Astrocyte of the spinal cord (primary cell): ENCODE measurements at regions not wholly inside any gene's neighbourhood (a gene's known extent, or its start where the extent isn't known, plus 50 kb on each side); places are given as distances from the start of the nearest gene placed in this dataset.

Source experiments
- DNase-seq: peaks from one replicate; pipeline ENCODE4 v3.0.0; 2011; ENCODE audit warnings: low read depth, low spot score
- H3K4me3 ChIP-seq: 2 replicates; pipeline ENCODE4 v1.5.1; 2011; ENCODE audit warnings: low read depth, mild to moderate bottlenecking, low read length, moderate library complexity
- CTCF ChIP-seq: IDR thresholded peaks from 2 replicates; pipeline ENCODE4 v1.5.1; 2012; ENCODE audit warnings: low read depth, mild to moderate bottlenecking, low read length, inconsistent platforms
- in situ Hi-C: cut with HindIII; loops from 2 replicates; pipeline ENCODE4 v1.10.0; 2017; ENCODE audit warnings: low sequenced_read_pairs

DNA sequence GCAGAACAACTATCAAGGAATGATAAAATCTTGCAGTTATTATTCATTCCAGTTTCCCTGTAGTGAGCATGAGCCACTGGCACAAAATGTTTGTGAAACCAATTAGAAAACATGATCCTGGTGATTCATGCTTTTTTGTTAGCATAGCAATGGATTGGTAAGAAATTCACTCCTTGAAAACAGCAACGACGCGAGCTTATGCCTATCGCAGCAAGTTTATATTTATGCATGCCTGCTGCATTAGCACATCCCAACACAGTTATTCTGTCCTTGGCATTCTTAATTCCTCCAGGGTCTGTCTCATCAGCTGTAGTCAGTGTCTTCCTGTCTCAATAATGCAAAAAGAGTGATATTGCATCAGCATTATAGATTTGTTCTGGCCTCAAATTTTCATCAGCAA, 975.9 kb downstream of the STIM2 start:
- in situ Hi-C loops = no loop called here
- DNase-seq = peak; percentile 4
- H3K4me3 ChIP-seq = no peak overlapping the region
- no peak for TF ChIP-seq CTCF

DNA sequence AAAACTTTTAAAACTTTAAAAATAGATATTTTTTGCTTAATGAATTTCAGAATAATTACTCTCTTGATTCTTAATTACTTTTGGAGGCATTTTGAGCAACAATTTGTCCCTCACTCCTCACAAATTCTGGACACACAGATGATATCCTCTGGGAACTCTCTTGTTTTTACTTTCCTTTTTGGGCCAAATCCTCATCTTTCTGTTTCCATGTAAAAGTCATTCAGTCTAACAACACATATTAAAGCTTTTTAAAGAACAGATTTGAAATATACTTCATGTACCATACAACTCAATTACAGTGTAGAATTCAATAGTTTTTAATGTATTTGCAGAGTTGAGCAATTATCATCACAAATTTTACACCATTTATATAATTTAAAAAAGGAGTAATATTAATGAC, 983.1 kb downstream of the STIM2 start:
- DNase-seq = no peak
- no peak for TF ChIP-seq CTCF
- in situ Hi-C loops = no loop called here
- H3K4me3 ChIP-seq = no peak overlapping the region

- DNase-seq = no peak
- in situ Hi-C loops = no loop called here
- TF ChIP-seq CTCF = no peak
- no peak overlapping the region for H3K4me3 ChIP-seq
Observed at GRCh38 chr4:27844376-27844775, 983.7 kb downstream of the STIM2 start.

DNA sequence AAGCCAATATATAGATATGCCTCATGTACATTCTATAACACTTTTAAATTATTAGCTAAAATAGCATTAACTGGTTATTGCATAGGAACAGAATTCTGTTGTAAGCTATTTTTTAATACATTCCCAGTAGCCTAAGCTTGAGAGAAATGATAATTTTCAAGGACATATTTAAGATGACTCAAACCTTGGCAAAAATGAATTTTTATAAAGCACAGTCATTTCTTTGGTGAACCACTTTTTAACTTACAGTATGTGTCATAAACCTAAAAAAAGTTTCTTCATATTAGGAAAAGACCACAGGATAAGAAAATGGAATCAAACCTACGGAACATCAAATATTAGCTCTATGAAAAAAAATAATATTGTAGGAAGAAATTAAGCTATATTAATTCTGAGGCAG, 986.3 kb downstream of the STIM2 start:
- no peak overlapping the region for H3K4me3 ChIP-seq
- in situ Hi-C loops = no loop called here
- TF ChIP-seq CTCF = no peak
- no peak for DNase-seq

GRCh38 chr4:27861381-27861787, 1000.7 kb downstream of the STIM2 start:
- no peak overlapping the region for H3K4me3 ChIP-seq
- peak; percentile 51 for TF ChIP-seq CTCF
- in situ Hi-C loops = no loop called here
- DNase-seq = peak; percentile 44

DNA sequence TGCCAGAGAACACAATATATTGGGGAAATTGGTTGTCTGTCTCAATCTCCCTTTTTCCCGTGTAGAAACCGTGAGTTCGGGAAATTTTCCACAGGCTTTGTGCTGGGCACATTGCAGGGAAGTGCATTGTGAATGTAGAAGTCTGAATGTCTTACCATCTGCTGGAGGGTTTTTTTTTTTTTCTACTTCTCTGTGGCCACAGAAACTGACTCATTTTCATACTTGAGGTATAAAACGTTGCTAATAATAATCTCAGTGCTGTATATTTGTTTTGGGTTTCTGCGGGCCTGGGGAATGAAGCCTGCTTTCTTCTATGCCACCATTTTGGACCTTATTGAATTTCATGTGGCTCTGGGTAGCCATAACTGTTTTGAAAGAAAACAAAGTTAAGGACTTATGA, 1001.2 kb downstream of the STIM2 start:
- TF ChIP-seq CTCF = no peak
- DNase-seq = peak; percentile 66
- in situ Hi-C loops = no loop called here
- H3K4me3 ChIP-seq = no peak overlapping the region

DNA sequence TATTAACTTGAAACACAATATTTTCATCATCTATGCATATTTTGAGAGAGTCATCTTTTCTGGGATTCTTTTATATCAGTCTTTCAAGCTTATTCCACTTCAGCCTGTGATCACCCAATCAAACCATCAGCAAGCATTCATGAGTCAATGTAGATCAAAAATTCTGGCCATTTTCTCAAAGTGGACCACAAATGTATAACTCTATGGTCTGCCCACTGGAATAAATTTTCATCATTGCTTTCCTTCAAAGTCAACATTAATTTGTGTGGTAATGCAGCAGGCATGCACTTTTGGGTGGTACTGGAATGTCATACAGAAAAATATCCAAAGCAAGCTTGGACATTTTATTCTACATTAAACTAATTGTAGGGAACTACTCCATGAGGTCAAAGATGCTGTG, 1013.0 kb downstream of the STIM2 start:
- no peak for TF ChIP-seq CTCF
- in situ Hi-C loops = no loop called here
- peak; percentile 2 for DNase-seq
- H3K4me3 ChIP-seq = no peak overlapping the region
